Transverse colon (tissue), 4 donors: ENCODE measurements at regions not wholly inside any gene's neighbourhood (a gene's known extent, or its start where the extent isn't known, plus 50 kb on each side); places are given as distances from the start of the nearest gene placed in this dataset.

Experiments used
- DNase-seq: peaks from one replicate; pipeline ENCODE4 v3.0.0-alpha.2; 2019
- H3K27ac ChIP-seq, 4 donors: fragments of 200-600 bp; sonication (generic); 2 replicates each; pipeline ENCODE4 v1.5.1; 2016 to 2018; ENCODE audit warnings: inconsistent platforms in 4 of 4
- H3K27me3 ChIP-seq: fragments of 200-600 bp; sonication (generic); 2 replicates; pipeline ENCODE4 v1.5.1; 2017; ENCODE audit warnings: inconsistent platforms
- H3K36me3 ChIP-seq, 4 donors: fragments of 200-600 bp; sonication (generic); 2 replicates each; pipeline ENCODE4 v1.5.1; 2017 to 2019; ENCODE audit warnings: inconsistent platforms in 4 of 4
- H3K4me1 ChIP-seq, 4 donors: fragments of 200-600 bp; sonication (generic); 2 replicates each; pipeline ENCODE4 v1.5.1; 2017 to 2020; ENCODE audit warnings: inconsistent platforms in 4 of 4
- H3K4me3 ChIP-seq, 4 donors: fragments of 200-600 bp; sonication (generic); 1 replicate in 1 of 4; 2 replicates in 3 of 4; pipeline versions ENCODE4 v1.5.1 to v1.6.1; 2017 to 2019; ENCODE audit warnings: inconsistent platforms in 4 of 4
- H3K9me3 ChIP-seq, 2 donors: fragments of 200-600 bp; sonication (generic); 2 replicates each; pipeline ENCODE4 v1.5.1; 2017 to 2019; ENCODE audit warnings: inconsistent platforms in 2 of 2
- EP300 ChIP-seq: sonication (generic); formaldehyde crosslinking; IDR thresholded peaks from one replicate; pipeline ENCODE4 v1.6.1; 2017; ENCODE audit warnings: antibody characterized with exemption, low read depth
- POLR2A ChIP-seq: fragments of 450-650 bp; IDR thresholded peaks from one replicate; pipeline ENCODE4 v1.6.1; 2016; ENCODE audit warnings: antibody characterized with exemption, mild to moderate bottlenecking, moderate library complexity
- POLR2AphosphoS5 ChIP-seq, 3 donors: sonication (generic); formaldehyde crosslinking; IDR thresholded peaks; one replicate each; pipeline ENCODE4 v1.6.1; 2016; ENCODE audit warnings: antibody characterized with exemption in 3 of 3
- WGBS, 2 donors: methylation state at CpG; one replicate each; pipeline ENCODE4 v1.1.5; 2018; ENCODE audit warnings: low coverage in 1 of 2; 5-methylcytosine and 5-hydroxymethylcytosine counted together
- in situ Hi-C, 4 donors: fragments of 200-750 bp; cut with MboI; loops; one replicate each; pipeline versions ENCODE4 v1.15.0 to v1.15.1; 2017; ENCODE audit warnings: low sequenced_read_pairs in 3 of 4, low pct_ligation_motif_present in 1 of 4, low pct_unique_long_range_greater_than_20kb in 1 of 4
- intact Hi-C: fragments of 100-400 bp; cut with DNase I; formaldehyde crosslinking; loops from one replicate; pipeline ENCODE4 v1.15.1; 2023; ENCODE audit warnings: low total_unique reads
- TF ChIP-seq, protein P1 (sequence below), 5 experiments: fragments of 200-600 bp in 3 of 5; fragments of 450-650 bp in 2 of 5; sonication (generic) in 3 of 5; IDR thresholded peaks; 1 replicate in 2 of 5; 2 replicates in 3 of 5; pipeline ENCODE4 v1.5.1; 2016 to 2017; ENCODE audit warnings: antibody characterized with exemption in 5 of 5, inconsistent platforms in 3 of 5, mild to moderate bottlenecking in 2 of 5, moderate library complexity in 1 of 5

DNA sequence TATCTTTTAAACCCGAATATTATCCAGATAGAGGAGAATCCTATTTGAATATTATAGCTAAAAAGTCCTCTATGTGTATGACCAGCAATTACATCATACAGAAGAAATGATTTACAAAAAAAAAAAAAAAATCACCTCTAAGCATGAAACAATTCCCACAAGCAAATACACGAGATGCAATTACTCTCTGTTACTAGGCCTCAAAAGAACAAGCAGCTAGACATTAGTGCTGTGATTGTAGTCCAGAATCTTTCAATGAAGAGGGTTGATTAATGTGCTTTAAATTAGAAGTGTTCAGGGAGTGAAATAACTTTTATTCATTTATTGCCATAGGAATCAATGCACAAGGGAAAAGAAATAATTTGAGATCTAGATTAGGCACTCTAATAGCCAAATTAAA, 1379.5 kb upstream of the GBE1 start:
- no peak overlapping the region for H3K4me3 ChIP-seq
- 58 to 62% methylated on average over 2 of the region's 2 CpGs for WGBS, 2 donors
- in situ Hi-C loops (no loop called here), intact Hi-C loops (no loop called here)
- TF ChIP-seq EP300 (no peak), POLR2AphosphoS5 (IDR thresholded peaks at IDR 0.05) (no peak), POLR2A (no peak)
- TF ChIP-seq, protein P1, sequence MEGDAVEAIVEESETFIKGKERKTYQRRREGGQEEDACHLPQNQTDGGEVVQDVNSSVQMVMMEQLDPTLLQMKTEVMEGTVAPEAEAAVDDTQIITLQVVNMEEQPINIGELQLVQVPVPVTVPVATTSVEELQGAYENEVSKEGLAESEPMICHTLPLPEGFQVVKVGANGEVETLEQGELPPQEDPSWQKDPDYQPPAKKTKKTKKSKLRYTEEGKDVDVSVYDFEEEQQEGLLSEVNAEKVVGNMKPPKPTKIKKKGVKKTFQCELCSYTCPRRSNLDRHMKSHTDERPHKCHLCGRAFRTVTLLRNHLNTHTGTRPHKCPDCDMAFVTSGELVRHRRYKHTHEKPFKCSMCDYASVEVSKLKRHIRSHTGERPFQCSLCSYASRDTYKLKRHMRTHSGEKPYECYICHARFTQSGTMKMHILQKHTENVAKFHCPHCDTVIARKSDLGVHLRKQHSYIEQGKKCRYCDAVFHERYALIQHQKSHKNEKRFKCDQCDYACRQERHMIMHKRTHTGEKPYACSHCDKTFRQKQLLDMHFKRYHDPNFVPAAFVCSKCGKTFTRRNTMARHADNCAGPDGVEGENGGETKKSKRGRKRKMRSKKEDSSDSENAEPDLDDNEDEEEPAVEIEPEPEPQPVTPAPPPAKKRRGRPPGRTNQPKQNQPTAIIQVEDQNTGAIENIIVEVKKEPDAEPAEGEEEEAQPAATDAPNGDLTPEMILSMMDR (IDR thresholded peaks at IDR 0.05), result no peak
- no peaks in the 10 kb centered on the region for H3K9me3 ChIP-seq
- H3K4me1 ChIP-seq, result no peaks in the 10 kb centered on the region
- H3K27me3 ChIP-seq, result no peaks in the 10 kb centered on the region
- DNase-seq, result no peak
- H3K36me3 ChIP-seq, result no peaks in the 10 kb centered on the region
- H3K27ac ChIP-seq, result no peak overlapping the region

DNA sequence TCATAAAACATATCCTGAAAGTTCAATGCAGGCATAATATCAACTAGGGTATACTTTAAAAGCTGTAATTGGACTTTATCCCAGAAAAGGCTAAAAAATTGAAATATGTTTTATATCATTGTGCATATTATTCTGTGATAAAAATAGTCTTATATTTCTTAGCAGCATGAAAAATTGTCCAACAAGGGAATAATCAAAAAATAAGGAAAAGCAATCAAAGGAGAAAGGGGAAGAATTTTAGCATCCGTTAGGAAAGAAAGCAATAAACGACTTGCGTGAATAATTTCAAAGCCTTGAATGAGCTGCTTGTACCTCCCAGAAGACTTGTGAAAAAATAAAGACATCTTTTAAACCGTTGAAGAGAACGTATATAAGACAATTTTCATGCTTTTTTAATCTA, 1369.8 kb upstream of the GBE1 start:
- no peak for DNase-seq
- Histone ChIP-seq H3K9me3 (peaks cover 0 to 4% of the 10 kb centered on the region in 2 donors), H3K27me3 (no peaks in the 10 kb centered on the region), H3K36me3 (no peaks in the 10 kb centered on the region), H3K4me1 (no peaks in the 10 kb centered on the region), H3K4me3 (no peak overlapping the region), H3K27ac (no peak overlapping the region)
- in situ Hi-C loops (no loop called here), intact Hi-C loops (no loop called here)
- TF ChIP-seq POLR2A (no peak), EP300 (no peak), POLR2AphosphoS5 (IDR thresholded peaks at IDR 0.05) (no peak)
- TF ChIP-seq, protein P1 (IDR thresholded peaks at IDR 0.05), result no peak
- WGBS, 2 donors, result 80 to 85% methylated on average over 5 of the region's 5 CpGs

DNA sequence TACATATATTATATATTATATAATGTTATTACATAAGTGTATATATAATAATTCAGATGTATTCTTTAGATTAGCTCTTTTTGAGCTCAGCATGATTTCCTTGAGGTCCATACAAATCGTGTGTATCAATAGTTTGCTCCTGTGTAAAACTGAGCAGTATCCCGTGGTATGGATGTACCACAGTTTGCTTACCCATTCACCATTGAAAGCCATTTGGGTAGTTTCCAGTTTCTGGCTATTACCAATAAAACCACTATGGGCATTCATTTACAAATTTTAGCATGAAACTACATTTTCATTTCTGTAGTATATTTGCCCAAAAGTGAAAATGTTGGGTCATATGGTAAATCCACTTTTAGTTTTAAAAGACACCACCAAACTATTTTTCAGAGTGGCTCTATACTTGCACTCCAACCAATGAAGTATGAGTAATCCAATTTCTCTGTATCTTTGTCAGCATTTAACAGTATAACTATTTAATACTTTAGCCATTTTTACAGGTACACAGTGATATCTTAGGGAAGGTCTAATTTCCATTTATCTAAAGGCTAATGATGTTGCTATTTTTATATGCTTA, 1361.4 kb upstream of the GBE1 start:
- DNase-seq, result no peak
- TF ChIP-seq POLR2AphosphoS5 (IDR thresholded peaks at IDR 0.05) (no peak), POLR2A (no peak), EP300 (no peak)
- TF ChIP-seq, protein P1 (IDR thresholded peaks at IDR 0.05), result no peak
- Histone ChIP-seq H3K9me3 (peaks cover 0 to 4% of the 10 kb centered on the region in 2 donors), H3K4me1 (no peaks in the 10 kb centered on the region), H3K27ac (no peak overlapping the region), H3K27me3 (no peaks in the 10 kb centered on the region), H3K4me3 (no peak overlapping the region), H3K36me3 (no peaks in the 10 kb centered on the region)
- intact Hi-C loops, result no loop called here
- in situ Hi-C loops, result no loop called here
- WGBS, 2 donors, result 41 to 78% methylated on average over 2 of the region's 2 CpGs

GRCh38 chr3:83093222-83093572, 1331.8 kb upstream of the GBE1 start:
- no peaks in the 10 kb centered on the region for H3K9me3 ChIP-seq
- intact Hi-C loops, result no loop called here
- H3K27me3 ChIP-seq, result no peaks in the 10 kb centered on the region
- no peak overlapping the region for H3K4me3 ChIP-seq
- TF ChIP-seq POLR2A (no peak), POLR2AphosphoS5 (IDR thresholded peaks at IDR 0.05) (no peak)
- no peaks in the 10 kb centered on the region for H3K36me3 ChIP-seq
- no peak for DNase-seq
- in situ Hi-C loops, result no loop called here
- WGBS, 2 donors, result 31 to 36% methylated on average over 2 to 4 of the region's 4 CpGs
- no peaks in the 10 kb centered on the region for H3K4me1 ChIP-seq
- H3K27ac ChIP-seq, result no peak overlapping the region
